ENCODE measurements at regions not wholly inside any gene's neighbourhood (a gene's known extent, or its start where the extent isn't known, plus 50 kb on each side); places are given as distances from the start of the nearest gene placed in this dataset.

- TF ChIP-seq EZH2 (IDR thresholded peaks at IDR 0.05) = no peak
- TF ChIP-seq POLR2AphosphoS5 (IDR thresholded peaks at IDR 0.05; ENCODE audit: borderline replicate concordance, low read depth, low read length) = no peak
- TF ChIP-seq FOXP2 (optimal IDR thresholded peaks at IDR 0.05; ENCODE audit: control extremely low read depth, extremely low read length, insufficient read depth) = no peak
Measured at GRCh38 chr3:176714034-176714433, 483.2 kb downstream of the TBL1XR1 start.
